IMR-90 (cell line): ENCODE measurements at regions not wholly inside any gene's neighbourhood (a gene's known extent, or its start where the extent isn't known, plus 50 kb on each side); places are given as distances from the start of the nearest gene placed in this dataset.

Experiments
- ATAC-seq: fragments of 200-7000 bp; cut with Tn5 transposase; 2 replicates; pipeline ENCODE4 v1.9.1; 2020; ENCODE audit warnings: low read depth, mild to moderate bottlenecking, moderate library complexity
- BruUV-seq: library from RNA; stranded (reverse); fragments of 400-500 nt; replicated peaks from 2 replicates; lab custom pipeline; 2021; lab: Mats Ljungman, UMichigan
- CTCF ChIA-PET: fragments of 300-600 bp; formaldehyde crosslinking; extraction: SDS; loops from one replicate; lab custom pipeline; 2021; ENCODE audit warnings: antibody characterized with exemption; lab: Yijun Ruan, JAX
- POLR2A ChIA-PET: fragments of 300-600 bp; sonication (Branson Sonifier 250); formaldehyde crosslinking; loops from one replicate; lab custom pipeline; 2022; ENCODE audit warnings: antibody characterized with exemption; ENCODE audit not compliant: unreplicated experiment; lab: Charles Lee
- DNase-seq: peaks from one replicate; pipeline ENCODE4 v3.0.0; 2013
- H2AFZ ChIP-seq: replicated peaks from 2 replicates; pipeline ENCODE3; 2013; ENCODE audit warnings: low read length, mild to moderate bottlenecking; ENCODE audit not compliant: poor library complexity
- H2AK5ac ChIP-seq: 2 replicates; pipeline ENCODE4 v1.6.1; 2013; ENCODE audit warnings: low read depth, low read length, inconsistent platforms
- H2AK9ac ChIP-seq: replicated peaks from 2 replicates; pipeline ENCODE3; 2013; ENCODE audit warnings: mild to moderate bottlenecking, low read depth, low read length, moderate library complexity; ENCODE audit not compliant: poor library complexity
- H2BK120ac ChIP-seq: 2 replicates; pipeline ENCODE4 v1.6.1; 2013; ENCODE audit warnings: low read depth, low read length, inconsistent platforms
- H2BK15ac ChIP-seq: 3 replicates; pipeline ENCODE4 v1.6.1; 2013; ENCODE audit warnings: low read depth, low read length, inconsistent platforms
- H2BK20ac ChIP-seq: 2 replicates; pipeline ENCODE4 v1.6.1; 2013; ENCODE audit warnings: low read depth, mild to moderate bottlenecking, inconsistent platforms, low read length, moderate library complexity
- H2BK5ac ChIP-seq: 2 replicates; pipeline ENCODE4 v1.6.1; 2013; ENCODE audit warnings: mild to moderate bottlenecking, low read depth, low read length, inconsistent platforms; ENCODE audit not compliant: poor library complexity, severe bottlenecking
- H3K14ac ChIP-seq: replicated peaks from 2 replicates; pipeline ENCODE4 v1.6.1; 2013; ENCODE audit warnings: low read depth, low read length, inconsistent platforms
- H3K18ac ChIP-seq: 2 replicates; pipeline ENCODE4 v1.6.1; 2013; ENCODE audit warnings: low read depth, low read length, control low read depth
- H3K23ac ChIP-seq: 2 replicates; pipeline ENCODE4 v1.6.1; 2013; ENCODE audit warnings: low read depth, low read length, inconsistent platforms
- H3K27ac ChIP-seq: 2 replicates; pipeline ENCODE4 v1.5.1; 2013; ENCODE audit warnings: mild to moderate bottlenecking, control low read depth, low read length; ENCODE audit not compliant: insufficient read depth
- H3K27me3 ChIP-seq: 2 replicates; pipeline ENCODE4 v1.6.1; 2013; ENCODE audit warnings: low read length; ENCODE audit not compliant: control insufficient read depth, insufficient read depth
- H3K36me3 ChIP-seq: 2 replicates; pipeline ENCODE4 v1.6.1; 2013; ENCODE audit warnings: low read length, mixed read lengths; ENCODE audit not compliant: control insufficient read depth, insufficient read depth
- H3K4ac ChIP-seq: 2 replicates; pipeline ENCODE4 v1.6.1; 2013; ENCODE audit warnings: low read depth, low read length, inconsistent platforms
- H3K4me1 ChIP-seq: 2 replicates; pipeline ENCODE4 v1.6.1; 2013; ENCODE audit warnings: low read length, mixed read lengths; ENCODE audit not compliant: control insufficient read depth, insufficient read depth
- H3K4me2 ChIP-seq: 2 replicates; pipeline ENCODE4 v1.6.1; 2013; ENCODE audit warnings: low read depth, mild to moderate bottlenecking, control low read depth, low read length, moderate library complexity
- H3K4me3 ChIP-seq: 2 replicates; pipeline ENCODE4 v1.5.1; 2013; ENCODE audit warnings: low read depth, mild to moderate bottlenecking, control low read depth, low read length, moderate library complexity; ENCODE audit not compliant: insufficient read depth
- H3K56ac ChIP-seq: 2 replicates; pipeline ENCODE4 v1.6.1; 2013; ENCODE audit warnings: low read length, inconsistent platforms; ENCODE audit not compliant: insufficient read depth; ENCODE audit errors: extremely low read depth
- H3K79me1 ChIP-seq, 2 experiments: 2 replicates each; pipeline ENCODE4 v1.6.1; 2013; ENCODE audit warnings: low read length in 2 of 2, inconsistent platforms in 1 of 2, low read depth in 1 of 2
- H3K9ac ChIP-seq: 2 replicates; pipeline ENCODE4 v1.6.1; 2013; ENCODE audit warnings: low read depth, low read length, control low read depth
- H3K9me1 ChIP-seq: 2 replicates; pipeline ENCODE4 v1.6.1; 2013; ENCODE audit warnings: low read length, inconsistent platforms; ENCODE audit not compliant: insufficient read depth
- H3K9me3 ChIP-seq: 2 replicates; pipeline ENCODE4 v1.6.1; 2013; ENCODE audit warnings: low read length; ENCODE audit not compliant: control insufficient read depth, insufficient read depth
- H4K20me1 ChIP-seq: 2 replicates; pipeline ENCODE4 v1.6.1; 2013; ENCODE audit warnings: low read length, inconsistent platforms; ENCODE audit not compliant: insufficient read depth
- H4K5ac ChIP-seq: 2 replicates; pipeline ENCODE4 v1.6.1; 2013; ENCODE audit warnings: mild to moderate bottlenecking, low read depth, low read length, control low read depth
- H4K8ac ChIP-seq, 2 experiments: 2 replicates each; pipeline ENCODE4 v1.6.1; 2013; ENCODE audit warnings: low read depth in 2 of 2, low read length in 2 of 2, control low read depth in 1 of 2, inconsistent platforms in 1 of 2
- H4K91ac ChIP-seq: 2 replicates; pipeline ENCODE4 v1.6.1; 2013; ENCODE audit warnings: low read depth, low read length, inconsistent platforms; ENCODE audit not compliant: insufficient read depth
- BHLHE40 ChIP-seq: fragments of 150-350 bp; IDR thresholded peaks from 2 replicates; pipeline ENCODE4 v1.6.1; 2016; ENCODE audit warnings: mild to moderate bottlenecking, low read depth, low read length
- CEBPB ChIP-seq: IDR thresholded peaks from 2 replicates; pipeline ENCODE4 v1.6.1; 2012; ENCODE audit warnings: low read depth, low read length, improper control_type of control experiment
- CHD1 ChIP-seq: IDR thresholded peaks from 2 replicates; pipeline ENCODE4 v1.6.1; 2012; ENCODE audit warnings: low read depth, low read length, improper control_type of control experiment
- ELK1 ChIP-seq: fragments of 150-350 bp; IDR thresholded peaks from 2 replicates; pipeline ENCODE4 v1.6.1; 2016; ENCODE audit warnings: low read depth, mild to moderate bottlenecking, low read length, moderate library complexity, borderline replicate concordance
- FOS ChIP-seq: fragments of 150-350 bp; IDR thresholded peaks from 2 replicates; pipeline ENCODE4 v1.6.1; 2016; ENCODE audit warnings: low read depth, low read length
- MAFK ChIP-seq: IDR thresholded peaks from 2 replicates; pipeline ENCODE4 v1.6.1; 2012; ENCODE audit warnings: low read depth, low read length, improper control_type of control experiment
- MAZ ChIP-seq: IDR thresholded peaks from 2 replicates; pipeline ENCODE4 v1.6.1; 2012; ENCODE audit warnings: low read depth, mild to moderate bottlenecking, low read length, improper control_type of control experiment, moderate library complexity, borderline replicate concordance
- MXI1 ChIP-seq: IDR thresholded peaks from 2 replicates; pipeline ENCODE4 v1.6.1; 2012; ENCODE audit warnings: low read depth, mild to moderate bottlenecking, low read length, moderate library complexity, borderline replicate concordance
- NFE2L2 ChIP-seq: fragments of 150-350 bp; IDR thresholded peaks from 2 replicates; pipeline ENCODE4 v1.6.1; 2016; ENCODE audit warnings: low read depth, mild to moderate bottlenecking, low read length
- POLR2A ChIP-seq: IDR thresholded peaks from 2 replicates; pipeline ENCODE4 v1.6.1; 2012; ENCODE audit warnings: mild to moderate bottlenecking, low read depth, low read length
- RAD21 ChIP-seq: IDR thresholded peaks from 2 replicates; pipeline ENCODE4 v1.6.1; 2012; ENCODE audit warnings: low read length, improper control_type of control experiment
- RCOR1 ChIP-seq: IDR thresholded peaks from 2 replicates; pipeline ENCODE4 v1.6.1; 2012; ENCODE audit warnings: mild to moderate bottlenecking, low read length, improper control_type of control experiment; ENCODE audit not compliant: insufficient replicate concordance
- RFX5 ChIP-seq: IDR thresholded peaks from 2 replicates; pipeline ENCODE4 v1.8.0; 2012; ENCODE audit warnings: low read depth, mild to moderate bottlenecking, low read length, moderate library complexity
- SMC3 ChIP-seq: fragments of 150-350 bp; IDR thresholded peaks from 2 replicates; pipeline ENCODE4 v1.6.1; 2016; ENCODE audit warnings: low read depth, mild to moderate bottlenecking, antibody characterized with exemption, low read length, moderate library complexity
- WGBS, 2 experiments: methylation state at CpG; one replicate each; pipeline versions ENCODE4 v1.1.5 to v1.1.7; 2013; ENCODE audit warnings: missing lambda C conversion rate in 2 of 2; ENCODE audit not compliant: insufficient read length in 1 of 2; ENCODE audit errors: extremely low coverage in 2 of 2; 5-methylcytosine and 5-hydroxymethylcytosine counted together
- dilution Hi-C: fragments of 300-500 bp; cut with HindIII; formaldehyde crosslinking; loops from one replicate; pipeline ENCODE4 v1.14.3; 2018; ENCODE audit warnings: low sequenced_read_pairs; ENCODE audit not compliant: unreplicated experiment
- in situ Hi-C: fragments of 300-500 bp; cut with MboI; formaldehyde crosslinking; loops from 3 replicates; pipeline ENCODE4 v1.14.3; 2019; ENCODE audit warnings: low sequenced_read_pairs, inconsistent platforms, mixed read lengths
- intact Hi-C: fragments of 100-400 bp; cut with micrococcal nuclease; formaldehyde crosslinking; loops from 2 replicates; pipeline ENCODE4 v1.10.0; 2022
- TF ChIP-seq, protein P1 (sequence below): conservative IDR thresholded peaks from 2 replicates; pipeline ENCODE4 v1.5.1; 2012; ENCODE audit warnings: mild to moderate bottlenecking, low read depth, low read length, improper control_type of control experiment
- TF ChIP-seq, protein P2 (sequence below): fragments of 150-350 bp; IDR thresholded peaks from 2 replicates; pipeline ENCODE4 v1.6.1; 2017; ENCODE audit warnings: mild to moderate bottlenecking, antibody characterized with exemption, low read length, low read depth

GRCh38 chr12:21073822-21074460 lies 57.1 kb upstream of the SLCO1B1 start:
- H3K27me3 ChIP-seq: no peaks in the 10 kb centered on the region
- no peak overlapping the region for H3K4me2 ChIP-seq
- ChIA-PET CTCF (no interaction called here), POLR2A (no interaction called here)
- H3K9me1 ChIP-seq: no peaks in the 10 kb centered on the region
- dilution Hi-C loops (no loop called here), intact Hi-C loops (no loop called here), in situ Hi-C loops (no loop called here)
- H3K36me3 ChIP-seq: no peaks in the 10 kb centered on the region
- ATAC-seq: no peak
- H4K91ac ChIP-seq: no peak overlapping the region
- no peak overlapping the region for H3K18ac ChIP-seq
- no peak overlapping the region for H3K56ac ChIP-seq
- no peak overlapping the region for H3K9ac ChIP-seq
- no peaks in the 10 kb centered on the region for H3K79me1 ChIP-seq
- H2BK120ac ChIP-seq: no peak overlapping the region
- no peak overlapping the region for H3K27ac ChIP-seq
- H2AFZ ChIP-seq: no peak overlapping the region
- no peak overlapping the region for H4K8ac ChIP-seq
- H3K4ac ChIP-seq: no peak overlapping the region
- BruUV-seq: no TSS peak
- peaks cover 16% of the 10 kb centered on the region for H3K9me3 ChIP-seq
- H2BK5ac ChIP-seq: no peak overlapping the region
- WGBS, 2 experiments: no CpG with 5 or more reads among the region's 9 CpGs
- H2BK15ac ChIP-seq: no peak overlapping the region
- no peak overlapping the region for H3K4me3 ChIP-seq
- no peak overlapping the region for H2AK9ac ChIP-seq
- DNase-seq: no peak
- H3K4me1 ChIP-seq: no peaks in the 10 kb centered on the region
- H2BK20ac ChIP-seq: no peak overlapping the region
- no peak overlapping the region for H3K23ac ChIP-seq
- no peak overlapping the region for H3K14ac ChIP-seq
- H2AK5ac ChIP-seq: no peak overlapping the region
- H4K20me1 ChIP-seq: no peaks in the 10 kb centered on the region
- H4K5ac ChIP-seq: no peak overlapping the region
- TF ChIP-seq POLR2A (no peak), RAD21 (no peak), CHD1 (no peak), SMC3 (no peak), MXI1 (no peak), BHLHE40 (no peak), RFX5 (no peak), NFE2L2 (no peak), ELK1 (no peak), FOS (no peak), MAZ (no peak), CEBPB (no peak), RCOR1 (no peak), MAFK (no peak)
- TF ChIP-seq, protein P1, sequence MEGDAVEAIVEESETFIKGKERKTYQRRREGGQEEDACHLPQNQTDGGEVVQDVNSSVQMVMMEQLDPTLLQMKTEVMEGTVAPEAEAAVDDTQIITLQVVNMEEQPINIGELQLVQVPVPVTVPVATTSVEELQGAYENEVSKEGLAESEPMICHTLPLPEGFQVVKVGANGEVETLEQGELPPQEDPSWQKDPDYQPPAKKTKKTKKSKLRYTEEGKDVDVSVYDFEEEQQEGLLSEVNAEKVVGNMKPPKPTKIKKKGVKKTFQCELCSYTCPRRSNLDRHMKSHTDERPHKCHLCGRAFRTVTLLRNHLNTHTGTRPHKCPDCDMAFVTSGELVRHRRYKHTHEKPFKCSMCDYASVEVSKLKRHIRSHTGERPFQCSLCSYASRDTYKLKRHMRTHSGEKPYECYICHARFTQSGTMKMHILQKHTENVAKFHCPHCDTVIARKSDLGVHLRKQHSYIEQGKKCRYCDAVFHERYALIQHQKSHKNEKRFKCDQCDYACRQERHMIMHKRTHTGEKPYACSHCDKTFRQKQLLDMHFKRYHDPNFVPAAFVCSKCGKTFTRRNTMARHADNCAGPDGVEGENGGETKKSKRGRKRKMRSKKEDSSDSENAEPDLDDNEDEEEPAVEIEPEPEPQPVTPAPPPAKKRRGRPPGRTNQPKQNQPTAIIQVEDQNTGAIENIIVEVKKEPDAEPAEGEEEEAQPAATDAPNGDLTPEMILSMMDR: no peak
- TF ChIP-seq, protein P2, sequence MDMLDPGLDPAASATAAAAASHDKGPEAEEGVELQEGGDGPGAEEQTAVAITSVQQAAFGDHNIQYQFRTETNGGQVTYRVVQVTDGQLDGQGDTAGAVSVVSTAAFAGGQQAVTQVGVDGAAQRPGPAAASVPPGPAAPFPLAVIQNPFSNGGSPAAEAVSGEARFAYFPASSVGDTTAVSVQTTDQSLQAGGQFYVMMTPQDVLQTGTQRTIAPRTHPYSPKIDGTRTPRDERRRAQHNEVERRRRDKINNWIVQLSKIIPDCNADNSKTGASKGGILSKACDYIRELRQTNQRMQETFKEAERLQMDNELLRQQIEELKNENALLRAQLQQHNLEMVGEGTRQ: no peak
